ENCODE measurements at regions not wholly inside any gene's neighbourhood (a gene's known extent, or its start where the extent isn't known, plus 50 kb on each side); places are given as distances from the start of the nearest gene placed in this dataset.

DNA sequence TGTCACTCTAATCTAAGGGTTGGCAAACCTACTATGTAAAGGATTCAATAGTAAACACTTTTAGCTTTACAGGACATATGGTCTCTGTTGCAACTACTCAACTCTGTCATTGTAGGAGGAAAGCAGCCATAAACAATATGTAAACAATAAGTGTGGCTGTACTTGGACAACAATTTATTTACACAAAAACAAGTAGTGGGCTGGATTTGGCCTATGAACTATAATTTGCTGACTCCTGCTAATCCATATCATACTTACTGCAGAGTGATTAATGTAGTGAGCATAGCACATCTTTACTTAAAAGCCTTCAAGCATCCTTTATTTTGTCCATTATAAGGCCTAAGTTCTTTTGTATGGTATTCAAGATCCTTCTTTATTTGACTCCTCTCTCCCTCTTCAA is 441.9 kb downstream of the ZIC1 start:
- DNase-seq (ENCODE audit: low spot score), result no peak

DNA sequence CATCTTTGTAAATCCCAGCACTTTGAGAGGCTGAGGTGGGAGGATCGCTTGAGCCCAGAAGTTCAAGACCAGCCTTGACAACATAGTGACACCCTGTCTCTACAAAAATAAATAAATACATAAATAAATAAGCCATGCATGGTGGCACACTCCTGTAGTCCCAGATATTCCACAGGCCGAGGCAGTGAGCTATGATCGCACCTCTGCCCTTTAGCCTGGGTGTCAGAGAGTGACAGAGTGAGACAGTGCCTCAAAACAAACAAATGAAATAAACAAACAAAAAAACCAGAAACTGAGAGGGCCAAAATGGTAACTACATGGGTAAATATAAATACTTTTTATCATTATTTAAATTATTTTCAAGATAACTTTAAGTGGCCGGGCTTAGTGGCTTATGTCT is 445.4 kb downstream of the ZIC1 start:
- DNase-seq (ENCODE audit: low spot score), result no peak

DNA sequence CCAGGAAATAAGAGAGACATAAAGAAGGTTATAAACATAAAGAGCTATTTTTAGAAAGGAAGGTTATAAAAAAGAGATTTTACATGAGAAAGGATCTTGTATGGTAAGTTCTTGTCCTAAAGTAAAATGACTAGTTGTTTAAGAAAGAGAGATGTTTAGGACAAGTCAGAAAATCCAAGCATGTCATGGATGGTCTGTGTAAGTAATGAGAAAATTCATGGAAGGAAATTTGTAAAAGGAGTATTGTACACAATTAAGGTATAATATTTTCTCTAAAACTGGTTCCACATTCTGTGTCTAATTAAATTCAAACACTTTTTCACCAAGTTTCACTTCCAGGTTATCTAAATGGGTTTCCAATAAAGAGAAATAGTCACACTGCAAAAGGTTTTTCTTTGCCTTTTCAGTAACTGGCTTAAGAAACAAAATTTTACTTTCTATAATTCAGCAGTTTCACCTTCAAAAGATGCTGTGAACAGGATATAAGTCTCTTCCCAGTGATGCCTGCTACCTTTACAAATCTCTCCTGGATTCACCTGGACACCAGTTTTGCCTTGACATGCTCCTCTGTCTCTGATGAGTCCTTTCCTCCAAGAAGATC is 455.7 kb downstream of the ZIC1 start:
- DNase-seq (ENCODE audit: low spot score), result peak; percentile 4

DNA sequence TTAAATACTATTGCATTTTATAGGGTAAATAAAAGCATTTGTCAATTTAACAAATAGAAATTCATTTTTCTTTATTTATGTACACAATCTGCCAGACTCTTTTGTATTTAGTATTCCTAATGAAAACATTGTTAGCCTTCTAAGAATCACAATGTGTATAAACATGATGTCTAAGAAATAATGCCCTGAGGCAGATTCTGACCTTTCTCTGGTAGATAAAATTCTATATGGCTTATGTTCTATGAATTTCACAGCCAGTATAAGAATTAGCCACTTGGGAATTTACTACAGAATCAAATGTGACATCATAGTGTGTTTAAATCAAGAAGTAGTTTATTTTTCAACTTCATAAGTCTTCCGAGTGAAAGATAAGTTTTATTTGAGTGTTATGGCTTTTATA is 457.4 kb downstream of the ZIC1 start:
- DNase-seq (ENCODE audit: low spot score), result no peak

DNA sequence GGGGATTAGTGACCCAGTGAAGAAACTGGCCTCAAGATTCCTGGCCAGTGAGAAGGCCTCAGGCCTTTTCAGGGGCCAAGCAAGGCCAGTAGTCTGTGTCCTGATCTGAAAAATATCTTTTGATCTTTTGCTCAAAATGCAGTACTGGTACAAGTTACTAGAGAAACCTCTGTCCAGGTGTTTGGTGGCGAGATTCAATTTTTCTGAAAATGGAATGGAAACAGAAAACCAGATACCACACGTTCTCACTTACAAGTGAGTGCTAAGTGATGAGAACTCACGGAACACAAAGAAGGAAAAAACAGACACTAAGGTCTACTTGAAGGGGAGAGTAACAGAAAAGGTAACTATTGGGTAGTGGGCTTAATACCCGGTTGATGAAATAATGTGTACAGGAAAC is 463.4 kb downstream of the ZIC1 start:
- DNase-seq (ENCODE audit: low spot score), result no peak

DNA sequence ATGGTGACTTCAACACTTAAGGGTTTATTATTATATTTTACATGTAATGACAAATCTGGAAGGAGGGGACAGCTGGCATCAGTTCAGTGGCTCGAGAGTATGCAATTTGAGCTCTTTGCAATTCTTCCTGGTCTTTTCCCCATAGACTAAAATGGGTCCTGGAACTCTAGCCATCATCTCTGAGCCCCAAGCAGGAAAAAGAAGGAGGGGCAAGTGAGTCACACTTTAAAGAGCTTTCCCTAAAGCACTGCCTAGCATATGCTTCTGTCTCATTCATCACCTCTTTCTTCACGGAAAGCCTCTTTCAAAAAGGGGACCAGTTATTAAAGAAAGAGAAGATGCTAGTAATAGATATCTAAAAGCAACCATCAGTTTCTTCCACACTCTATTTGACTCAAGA is 466.3 kb downstream of the ZIC1 start:
- peak; percentile 6 for DNase-seq (ENCODE audit: low spot score)

DNA sequence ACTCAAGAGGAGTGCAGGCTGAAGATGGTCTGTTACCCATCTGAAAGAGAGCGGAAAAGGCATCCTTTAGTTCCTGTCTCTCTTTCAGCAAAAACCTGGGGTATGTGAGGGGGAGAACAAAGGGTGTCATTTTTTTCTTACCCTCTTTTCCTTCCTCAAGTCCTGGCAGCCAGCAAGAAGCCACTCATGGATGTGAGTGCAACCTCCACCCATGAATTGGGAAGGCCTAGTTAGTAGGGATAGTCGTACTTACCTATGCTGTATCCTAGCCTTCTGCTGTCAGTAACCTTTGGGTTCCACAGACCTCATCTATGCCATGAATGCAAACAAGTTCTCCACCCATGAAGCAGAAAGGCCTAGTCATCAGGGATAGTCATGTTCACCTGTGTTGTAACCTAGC is 472.8 kb downstream of the ZIC1 start:
- DNase-seq (ENCODE audit: low spot score), result no peak

DNA sequence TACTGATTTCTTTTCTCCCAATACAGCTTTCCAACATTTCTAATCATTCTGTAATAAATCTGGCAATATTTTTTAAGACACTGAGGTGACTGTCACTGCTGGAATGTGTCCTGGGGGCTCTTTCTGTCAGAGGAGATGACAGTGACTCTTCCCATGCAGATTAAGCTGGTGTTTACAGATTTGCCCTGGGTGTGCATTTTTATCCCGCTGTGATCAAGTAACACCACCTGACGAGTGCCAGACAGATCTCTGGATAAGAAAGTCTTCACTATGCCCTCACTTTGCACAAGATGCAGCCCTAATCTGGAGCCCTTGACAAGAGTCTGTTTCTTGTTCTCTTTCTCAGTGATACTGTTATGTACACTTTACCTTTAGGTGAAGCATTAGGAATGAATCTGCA is 477.7 kb downstream of the ZIC1 start:
- no peak for DNase-seq (ENCODE audit: low spot score)

DNA sequence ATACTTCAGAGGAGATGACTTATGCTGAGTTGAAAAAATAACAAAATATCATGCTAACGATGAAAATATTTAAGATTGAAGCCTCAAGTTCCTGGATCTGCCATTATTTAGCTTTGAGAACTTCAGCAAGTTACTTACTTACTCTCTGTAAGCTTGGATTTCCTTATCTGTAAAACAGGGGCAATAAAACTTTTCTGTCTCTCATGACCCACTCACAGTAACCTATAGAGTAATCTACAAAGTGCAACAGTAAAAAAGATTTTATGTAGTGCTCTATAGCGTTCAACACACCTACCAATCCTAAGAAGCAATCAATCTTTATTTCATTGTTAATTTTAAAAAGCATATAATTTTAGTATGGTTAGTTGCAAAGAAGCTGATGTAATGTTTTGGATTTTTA is 478.6 kb downstream of the ZIC1 start:
- no peak for DNase-seq (ENCODE audit: low spot score)

DNA sequence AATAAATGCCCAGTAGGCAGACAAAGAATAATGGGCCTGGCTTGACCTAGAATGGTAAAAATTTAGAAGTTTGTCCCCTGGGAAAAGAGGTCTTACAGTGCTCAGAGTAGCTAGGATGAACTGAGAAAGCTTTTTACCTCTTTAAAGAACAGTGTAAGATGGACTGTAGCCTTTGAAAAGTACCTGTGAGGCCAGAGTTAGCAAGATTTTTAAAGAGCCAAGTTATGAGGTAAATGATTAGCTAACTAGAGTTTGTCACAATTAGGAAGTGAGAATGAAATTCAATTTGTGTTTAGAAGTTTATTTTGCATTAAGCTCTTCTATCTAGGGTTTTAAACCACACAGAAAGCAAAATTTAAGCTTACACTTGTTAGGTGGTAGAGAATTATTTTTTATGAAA is 480.9 kb downstream of the ZIC1 start:
- DNase-seq (ENCODE audit: low spot score), result no peak

DNA sequence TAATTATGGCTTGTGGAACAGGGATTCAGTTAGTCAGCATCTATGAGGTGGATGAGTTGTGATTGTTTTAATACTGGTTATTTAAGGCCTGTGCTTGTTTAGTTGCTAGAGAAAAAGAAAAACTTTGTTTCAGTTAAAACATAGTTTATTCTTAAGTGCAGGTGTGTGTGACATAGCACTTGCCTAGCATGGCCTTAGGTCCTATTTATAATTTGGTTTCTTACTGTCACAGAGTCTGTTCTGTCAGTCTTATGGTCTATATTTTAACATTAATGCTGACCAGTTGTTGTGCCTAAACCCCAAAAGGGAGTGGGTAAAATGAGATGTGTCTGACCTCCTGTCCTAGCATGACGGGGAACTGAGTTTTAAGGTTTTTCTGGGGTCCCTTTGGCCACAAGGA is 486.3 kb downstream of the ZIC1 start:
- no peak for DNase-seq (ENCODE audit: low spot score)

DNA sequence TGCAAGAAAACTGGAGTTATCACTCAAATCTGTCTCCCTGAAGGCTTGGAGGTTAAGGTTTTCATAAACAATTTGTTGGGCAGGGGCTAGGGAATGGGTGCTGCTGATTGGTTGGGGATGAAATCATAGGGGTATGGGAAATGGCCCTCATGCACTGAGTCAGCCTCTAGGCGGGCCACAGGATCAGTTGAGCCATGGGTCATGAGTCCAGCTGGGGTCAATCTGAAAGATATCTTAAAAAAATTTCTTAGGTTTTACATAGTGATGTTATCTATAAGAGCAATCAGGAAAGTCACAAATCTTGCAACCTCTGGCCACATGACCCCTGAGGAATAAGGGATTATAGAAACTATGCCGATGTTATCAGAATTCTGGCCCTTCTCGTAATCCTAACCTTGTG is 491.7 kb downstream of the ZIC1 start:
- no peak for DNase-seq (ENCODE audit: low spot score)

DNA sequence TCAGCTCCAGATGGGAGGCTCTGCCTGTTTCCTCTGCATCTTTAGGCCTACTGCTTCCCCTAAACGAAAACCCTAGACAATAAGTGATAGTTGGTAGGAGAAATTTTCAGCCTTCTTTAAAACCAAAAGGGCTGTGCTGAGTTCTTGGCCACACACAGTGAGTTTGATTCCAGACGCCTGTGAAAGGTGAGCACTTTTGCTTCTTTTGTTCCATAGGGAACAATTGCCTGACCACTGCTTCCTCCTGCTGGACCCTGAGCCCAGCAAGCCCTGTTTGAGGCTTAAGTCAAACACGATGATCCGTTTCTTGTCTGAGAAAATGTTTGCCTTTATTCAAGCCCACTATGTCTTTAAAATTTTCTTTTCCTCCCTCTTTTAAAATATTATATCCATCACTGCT is 493.9 kb downstream of the ZIC1 start:
- DNase-seq (ENCODE audit: low spot score), result no peak

DNA sequence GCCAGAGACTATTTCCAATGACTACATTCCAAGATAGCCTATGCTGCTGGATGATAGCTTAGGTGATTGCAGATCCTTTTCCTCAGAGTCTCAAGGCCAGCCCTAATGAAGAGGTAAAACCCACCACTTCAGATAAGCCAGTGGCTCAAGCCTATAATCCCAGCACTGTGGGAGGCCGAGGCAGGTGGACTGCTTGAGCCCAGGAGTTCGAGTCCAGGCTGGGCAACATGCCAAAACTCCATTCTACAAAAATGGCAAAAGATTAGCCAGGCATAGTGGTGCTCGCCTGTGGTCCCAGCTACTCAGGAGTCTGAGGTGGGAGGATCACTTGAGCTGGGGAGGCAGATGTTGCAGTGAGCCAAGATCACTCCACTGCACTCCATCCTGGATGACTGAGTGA is 495.3 kb downstream of the ZIC1 start:
- no peak for DNase-seq (ENCODE audit: low spot score)

DNA sequence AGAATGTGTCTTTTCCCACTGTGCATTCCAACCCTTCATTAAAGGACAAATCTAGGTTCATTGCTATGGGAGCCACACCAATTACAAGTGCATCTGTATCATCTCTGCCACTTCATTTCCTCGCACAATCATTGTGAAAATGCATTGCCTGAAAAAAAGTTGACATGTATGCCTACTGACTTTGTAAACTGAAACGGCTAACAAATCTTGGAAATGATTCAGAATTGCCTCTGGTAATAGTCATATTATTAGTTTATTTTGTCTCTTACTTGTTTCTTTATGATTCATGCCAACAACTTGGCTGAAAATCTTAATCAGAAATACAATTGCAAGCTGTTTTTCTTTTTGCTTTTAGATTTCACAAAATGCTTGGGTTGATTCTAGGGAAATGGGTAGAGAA is 497.1 kb downstream of the ZIC1 start:
- no peak for DNase-seq (ENCODE audit: low spot score)

DNA sequence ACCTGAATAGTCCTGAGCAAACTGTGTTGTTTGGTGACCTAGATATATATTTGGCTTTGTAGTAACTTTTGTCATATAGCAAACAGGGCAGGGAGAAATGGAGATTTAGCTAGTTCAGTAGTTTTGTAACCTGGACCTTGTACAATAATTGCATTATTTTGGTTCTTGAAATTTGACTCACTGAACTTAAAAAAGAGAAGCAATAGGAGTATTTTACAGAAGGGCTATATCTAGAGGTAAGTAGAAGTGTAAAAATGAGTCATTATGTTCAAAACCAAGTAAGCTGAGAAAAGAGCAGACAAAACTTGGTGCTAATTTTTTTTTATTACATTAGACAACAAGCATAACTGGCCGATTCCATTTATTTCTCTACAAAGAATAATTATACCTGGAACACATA is 505.4 kb downstream of the ZIC1 start:
- no peak for DNase-seq (ENCODE audit: low spot score)

DNA sequence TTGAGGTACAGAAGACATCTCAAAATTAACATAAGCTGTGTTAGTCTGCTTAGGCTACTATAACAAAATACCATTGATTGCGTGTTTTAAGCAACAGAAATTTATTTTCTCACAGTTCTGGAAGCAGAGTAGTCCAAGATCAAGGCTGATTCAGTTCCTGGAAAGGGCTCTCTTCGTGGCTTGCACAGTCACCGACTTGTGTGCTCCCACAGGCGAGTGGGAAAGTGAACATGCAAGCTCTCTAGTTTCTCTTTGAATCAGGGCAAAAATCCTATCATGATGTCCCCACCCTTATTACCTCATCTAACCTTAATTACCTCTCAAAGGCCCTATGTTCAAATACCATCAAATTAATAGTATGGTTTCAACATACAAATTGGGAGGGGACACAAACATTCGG is 505.9 kb downstream of the ZIC1 start:
- DNase-seq (ENCODE audit: low spot score), result no peak

DNA sequence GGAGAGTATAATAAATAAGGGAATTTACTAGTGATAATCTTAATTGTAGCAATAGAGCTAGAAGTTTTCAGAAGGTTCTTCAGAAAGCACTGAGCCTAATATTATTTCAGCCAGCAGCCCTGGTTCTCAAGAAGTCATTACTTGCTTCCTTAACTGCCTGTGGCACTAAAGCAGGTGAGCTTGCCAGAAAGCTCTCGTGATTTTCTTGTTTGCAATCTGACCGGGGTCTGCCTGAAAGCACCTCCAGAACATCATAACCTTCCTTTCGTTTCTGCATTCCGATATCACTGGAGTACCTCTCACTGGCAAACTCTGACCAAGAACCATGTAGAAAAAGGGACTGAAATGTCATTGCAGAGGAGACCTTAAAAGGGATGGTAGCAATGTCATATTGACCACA is 510.3 kb downstream of the ZIC1 start:
- DNase-seq (ENCODE audit: low spot score), result no peak

DNA sequence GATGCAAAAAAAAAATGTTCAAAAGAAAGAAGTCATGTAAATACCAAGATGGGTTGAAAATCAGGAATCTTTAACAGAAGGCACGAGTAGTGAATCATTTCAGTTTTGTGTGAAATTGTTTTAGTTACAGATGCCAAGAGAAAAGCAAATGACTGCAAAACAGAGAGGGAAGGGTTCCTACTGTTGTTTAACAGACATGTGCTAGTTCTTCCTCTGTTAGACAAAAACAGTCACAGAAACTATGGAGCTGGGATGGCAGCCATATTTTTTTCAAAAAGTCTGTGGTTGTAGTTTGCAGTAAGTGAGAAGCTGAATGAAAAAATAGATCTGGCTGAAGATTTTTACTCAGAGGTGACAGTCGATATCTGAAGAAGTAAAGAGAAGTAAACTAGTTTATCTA is 511.9 kb downstream of the ZIC1 start:
- DNase-seq (ENCODE audit: low spot score), result no peak

DNA sequence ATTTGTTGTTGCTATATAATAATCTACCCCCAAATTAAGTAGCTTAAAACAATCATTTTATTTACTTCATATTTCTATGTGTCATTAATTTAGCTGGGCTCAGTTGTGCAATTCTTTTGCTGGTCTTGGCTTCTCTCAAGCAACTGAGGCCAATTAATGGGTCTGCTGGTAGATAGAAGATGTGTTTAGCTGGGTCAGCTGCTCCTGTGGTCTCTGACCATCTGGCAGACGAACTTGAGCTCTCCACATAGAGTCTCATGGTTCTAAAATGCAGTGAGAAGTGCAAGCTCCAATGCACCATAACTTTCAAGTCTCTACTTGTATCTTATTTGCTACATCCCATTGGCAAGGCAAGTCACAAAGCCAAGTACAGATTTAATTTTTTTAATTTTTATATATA is 515.6 kb downstream of the ZIC1 start:
- DNase-seq (ENCODE audit: low spot score), result no peak

DNA sequence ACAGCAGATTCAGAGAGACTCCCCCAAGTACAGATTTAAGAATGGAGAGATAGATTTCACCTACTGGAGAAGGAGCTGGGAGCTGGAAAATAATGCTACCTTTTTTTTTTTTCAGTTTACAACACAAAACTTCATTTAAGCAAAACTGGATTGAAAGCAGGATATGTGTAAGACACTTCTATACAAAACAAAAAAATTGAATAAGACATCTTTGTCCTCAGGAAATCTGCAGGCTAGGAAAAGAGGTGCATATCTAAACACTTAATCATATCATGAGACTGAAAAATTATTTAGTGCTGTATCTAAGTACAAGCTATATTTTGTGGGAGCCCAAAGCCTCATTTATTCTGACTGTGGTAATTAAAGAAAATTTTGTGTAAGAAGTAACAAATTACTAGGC is 516.1 kb downstream of the ZIC1 start:
- no peak for DNase-seq (ENCODE audit: low spot score)

DNA sequence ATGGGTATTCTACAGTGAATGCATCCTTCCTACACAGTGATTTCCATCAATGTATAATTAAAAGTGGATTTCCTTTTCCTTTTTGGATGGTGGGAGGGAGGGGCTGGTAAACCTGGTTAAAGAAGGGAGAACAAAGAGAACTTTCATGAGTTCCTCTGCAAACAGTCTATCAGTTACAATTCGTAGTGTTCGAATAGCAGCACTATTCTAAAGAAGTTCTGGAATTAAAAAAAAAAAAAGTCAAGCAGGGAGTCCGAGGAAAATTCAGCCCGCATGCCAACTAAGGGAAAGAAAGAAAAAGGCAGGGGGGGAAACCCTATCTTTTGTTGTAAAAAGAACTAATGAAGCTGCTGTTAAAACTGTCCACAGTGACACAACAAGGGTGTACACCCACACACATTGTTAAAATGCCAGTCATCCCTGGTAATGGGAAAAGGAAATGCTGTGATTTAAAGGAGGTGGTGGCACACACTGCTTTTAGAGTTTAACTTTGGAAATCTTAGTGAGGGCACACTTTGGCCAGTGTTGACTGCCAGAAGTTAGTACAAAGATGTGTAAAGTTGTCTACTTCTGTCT is 521.2 kb downstream of the ZIC1 start:
- DNase-seq (ENCODE audit: low spot score), result peak; percentile 65

DNA sequence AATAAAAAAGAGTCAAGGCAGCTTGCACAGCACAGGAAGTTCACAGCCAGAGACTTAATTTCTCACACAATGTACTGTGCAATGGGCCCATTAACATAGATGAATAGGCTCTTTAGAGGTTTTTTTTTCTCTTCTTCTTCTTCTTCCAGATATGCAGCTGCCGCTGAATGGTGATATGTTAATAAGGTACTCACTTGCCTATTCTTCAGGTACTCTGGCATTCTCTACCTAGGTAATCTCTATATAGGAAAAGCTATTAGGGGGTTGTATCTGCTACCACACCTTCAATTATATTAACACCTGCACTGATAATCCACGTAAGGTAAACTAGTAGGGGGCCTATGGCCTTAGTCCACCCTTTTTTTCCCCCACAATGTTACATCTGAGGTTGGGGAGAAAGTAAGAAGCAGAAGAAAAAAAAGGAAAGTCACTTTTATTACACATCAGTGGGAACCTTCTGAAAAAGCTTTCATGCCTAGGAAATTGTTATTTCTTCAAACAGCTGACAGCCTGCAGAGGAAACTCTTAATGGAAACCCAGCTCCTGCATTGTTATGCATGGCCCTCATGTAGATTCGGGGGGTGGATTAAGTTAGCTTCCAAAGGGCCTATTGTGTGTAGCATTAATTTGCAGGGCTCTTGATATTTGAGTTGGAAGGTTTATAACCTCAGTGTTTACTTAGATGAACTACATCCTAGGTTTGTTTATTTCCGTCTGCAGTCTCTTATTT is 525.5 kb downstream of the ZIC1 start:
- no peak for DNase-seq (ENCODE audit: low spot score)

DNA sequence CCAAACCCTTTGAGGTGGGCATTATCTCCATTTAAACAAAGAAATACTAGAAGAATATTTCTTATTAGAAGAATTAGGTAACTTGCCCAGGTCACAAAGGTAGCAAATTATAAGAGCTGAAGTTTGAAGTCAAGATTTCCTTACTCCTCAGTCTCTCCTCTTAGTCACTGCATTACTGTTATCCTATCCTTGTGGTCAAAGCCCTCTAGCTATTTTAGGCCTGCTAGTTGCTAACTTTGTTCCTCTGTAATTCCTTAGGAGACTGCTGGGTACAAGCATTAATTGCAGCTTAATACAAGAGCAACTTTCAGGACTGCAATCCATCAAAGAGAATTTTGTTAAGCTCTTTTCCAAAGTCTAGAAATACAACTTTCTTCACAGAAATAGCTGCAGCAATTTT is 528.2 kb downstream of the ZIC1 start:
- DNase-seq (ENCODE audit: low spot score), result no peak

All from A172 (cell line).